Keratinocyte (primary cell): ENCODE measurements at regions not wholly inside any gene's neighbourhood (a gene's known extent, or its start where the extent isn't known, plus 50 kb on each side); places are given as distances from the start of the nearest gene placed in this dataset.

Experiments used
- CTCF ChIP-seq, 3 experiments: IDR thresholded peaks in 1 of 3; conservative IDR thresholded peaks in 1 of 3; optimal IDR thresholded peaks in 1 of 3; 2 replicates in 2 of 3; 3 replicates in 1 of 3; pipeline versions ENCODE3 to v1.5.1; 2011; ENCODE audit warnings: low read length in 3 of 3, mild to moderate bottlenecking in 3 of 3, moderate library complexity in 2 of 3, control low read depth in 1 of 3, inconsistent platforms in 1 of 3; ENCODE audit not compliant: insufficient read depth in 2 of 3; ENCODE audit errors: extremely low read depth in 1 of 3
- EZH2 ChIP-seq: IDR thresholded peaks from one replicate; pipeline ENCODE4 v1.6.1; 2012; ENCODE audit warnings: inconsistent platforms, mild to moderate bottlenecking, low read length, moderate library complexity

- TF ChIP-seq CTCF (optimal IDR thresholded peaks at IDR 0.05 in 1 of 3, IDR thresholded peaks at IDR 0.05 in 1 of 3, conservative IDR thresholded peaks at IDR 0.05 in 1 of 3; ENCODE audit: extremely low read depth in 1 of 3, insufficient read depth in 2 of 3, low read length in 3 of 3) (no peak), EZH2 (no peak)
Measured at GRCh38 chr10:132133449-132134240, 53.1 kb upstream of the DPYSL4 start.
